ENCODE measurements at regions not wholly inside any gene's neighbourhood (a gene's known extent, or its start where the extent isn't known, plus 50 kb on each side); places are given as distances from the start of the nearest gene placed in this dataset.
A peak's percentile ranks its signal among the peaks of the same experiment; 100 is the strongest.
"Not testable (repeated sequence)": the region's sequence is repeated elsewhere in the genome, so short reads cannot be mapped to it uniquely, and the experiment has no call there.

DNA sequence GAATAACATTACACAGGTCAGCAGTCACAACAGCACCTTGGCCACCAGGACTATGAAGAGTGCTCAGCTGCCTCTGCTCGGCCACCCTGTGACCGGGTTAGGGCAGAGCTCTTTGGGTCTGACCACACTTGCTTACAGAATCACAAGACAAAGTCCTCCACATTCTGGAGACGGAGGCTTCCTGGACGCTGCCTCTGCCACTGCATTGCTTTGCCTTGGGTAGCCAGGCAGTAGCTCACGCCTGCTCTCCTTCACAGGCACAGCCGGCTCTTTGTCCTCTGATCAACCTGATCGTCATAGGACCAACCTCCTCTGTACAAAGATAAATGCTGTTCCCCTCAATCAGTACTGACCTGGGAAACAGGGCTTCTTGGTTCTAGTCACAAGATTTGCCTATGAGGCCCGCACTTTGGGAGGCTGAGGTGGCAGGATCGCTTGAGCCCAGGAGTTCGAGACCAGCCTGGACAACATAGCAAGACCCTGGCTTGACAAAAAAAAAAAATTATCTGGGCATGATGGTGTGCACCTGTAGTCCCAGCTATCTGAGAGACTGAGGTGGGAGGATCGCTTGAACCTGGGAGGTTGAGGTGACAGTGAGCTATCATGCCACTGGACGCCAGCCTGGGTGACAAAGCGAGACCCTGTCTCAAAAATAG, 128.4 kb upstream of the IER5L start:
- DNase-seq: no peak

DNA sequence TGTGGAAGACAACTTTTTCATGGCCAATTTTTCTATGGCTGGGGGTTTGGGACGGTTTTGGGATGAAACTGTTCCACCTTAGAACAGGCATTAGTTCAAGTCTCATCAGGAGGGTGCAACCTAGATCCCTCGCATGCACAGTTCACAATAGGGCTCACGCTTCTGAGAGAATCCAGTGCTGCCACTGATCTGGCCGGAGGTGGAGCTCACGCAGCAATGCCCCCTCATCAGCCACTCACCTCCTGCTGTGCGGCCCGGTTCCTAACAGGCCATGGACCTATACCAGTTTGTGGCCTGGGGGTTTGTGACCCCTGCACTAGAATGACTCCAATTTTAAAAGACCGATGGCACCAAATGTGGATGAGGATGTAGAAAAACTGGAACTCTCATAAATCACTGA, 127.2 kb upstream of the IER5L start:
- DNase-seq: no peak

DNA sequence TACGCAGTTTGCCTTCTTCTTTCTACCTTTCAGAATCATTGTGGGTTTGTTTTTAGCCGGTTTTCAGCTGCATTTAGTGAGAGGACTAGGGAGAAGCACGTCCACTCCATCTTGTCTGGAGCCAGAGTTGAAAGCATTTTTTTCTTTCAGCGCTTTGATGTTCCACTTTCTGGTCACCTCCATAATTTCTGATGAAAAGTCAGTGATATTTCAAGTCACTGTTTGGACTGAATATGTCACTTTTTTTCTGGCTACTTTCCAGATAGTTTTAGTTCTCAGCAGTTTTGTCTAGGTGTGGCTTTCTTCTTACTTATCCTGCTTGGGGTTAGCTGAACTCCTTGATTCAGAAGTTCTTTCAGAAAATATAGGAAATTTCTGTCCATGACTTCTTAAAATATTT, 123.9 kb upstream of the IER5L start:
- no peak for DNase-seq

DNA sequence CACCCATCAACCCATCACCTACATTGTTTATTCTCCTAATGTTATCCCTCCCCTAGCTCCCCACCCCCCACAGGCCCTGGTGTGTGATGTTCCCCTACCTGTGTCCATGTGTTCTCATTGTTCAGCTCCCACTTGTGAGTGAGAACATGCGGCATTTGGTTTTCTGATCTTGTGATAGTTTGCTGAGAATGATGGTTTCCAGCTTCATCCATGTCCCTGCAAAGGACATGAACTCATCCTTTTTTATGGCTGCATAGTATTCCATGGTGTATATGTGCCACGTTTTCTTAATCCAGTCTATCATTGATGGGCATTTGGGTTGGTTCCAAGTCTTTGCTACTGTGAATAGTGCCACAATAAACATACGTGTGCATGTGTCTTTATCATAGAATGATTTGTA, 118.1 kb upstream of the IER5L start:
- not testable (repeated sequence) for DNase-seq

DNA sequence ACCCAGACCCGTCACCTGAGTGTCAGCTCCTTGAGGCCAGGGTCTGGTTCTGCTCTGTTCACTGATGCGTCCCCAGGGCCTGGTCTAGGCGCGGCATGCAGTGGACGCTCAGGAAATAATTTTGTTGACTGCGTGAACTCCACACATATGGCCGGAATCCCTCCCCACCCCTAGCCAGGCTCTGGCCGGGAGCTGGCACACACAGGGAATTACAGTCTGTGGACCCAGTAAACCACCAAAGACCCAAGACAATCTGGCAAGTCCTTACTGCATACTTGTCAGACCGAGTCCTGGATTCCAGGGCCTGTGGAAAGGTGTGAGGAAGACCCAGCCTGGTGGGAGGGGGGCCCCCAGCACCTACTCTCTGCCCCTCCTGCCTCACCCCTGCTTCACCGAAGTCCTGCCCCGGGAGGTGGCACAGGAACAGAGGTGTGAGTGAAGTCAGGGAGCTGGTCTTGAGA, 113.0 kb upstream of the IER5L start:
- no peak for DNase-seq

DNA sequence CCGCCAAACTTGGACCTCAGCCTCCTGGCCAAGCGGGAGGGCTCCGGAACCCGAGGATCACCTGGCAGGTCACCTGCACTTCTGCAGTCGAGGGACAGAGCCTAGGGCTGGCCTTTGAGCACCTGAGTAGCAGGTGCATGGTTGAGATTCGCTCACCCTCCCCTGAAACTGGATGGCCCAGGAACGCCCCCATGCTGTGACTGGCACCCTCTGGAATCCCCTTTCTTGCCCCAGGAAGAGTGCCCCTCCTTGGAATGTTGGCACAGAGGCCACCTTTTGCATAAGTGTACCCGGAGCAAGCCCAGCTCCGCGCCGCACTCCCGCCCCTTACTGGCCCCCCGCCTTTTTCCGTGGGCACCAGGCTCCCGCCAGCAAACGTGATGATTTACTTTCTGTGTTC, 112.5 kb upstream of the IER5L start:
- DNase-seq: no peak

DNA sequence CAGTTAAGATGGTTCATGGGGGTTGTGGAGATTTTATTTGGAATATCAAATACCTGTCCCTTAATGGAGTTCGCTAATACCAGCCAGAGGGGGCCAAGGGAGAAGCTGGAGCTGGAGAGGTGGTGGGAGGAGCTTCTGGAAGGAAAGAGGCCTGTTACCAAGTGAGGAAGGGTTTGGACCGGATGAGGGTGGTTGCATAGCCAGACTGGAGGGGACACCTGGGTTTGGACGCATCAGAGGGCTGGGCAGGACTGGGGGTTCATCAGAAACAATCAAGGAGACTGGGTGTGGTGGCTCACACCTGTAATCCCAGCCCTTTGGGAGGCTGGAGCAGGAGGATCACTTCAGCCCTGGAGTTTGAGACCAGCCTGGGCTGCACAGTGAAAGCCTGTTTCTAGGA, 111.8 kb upstream of the IER5L start:
- no peak for DNase-seq

DNA sequence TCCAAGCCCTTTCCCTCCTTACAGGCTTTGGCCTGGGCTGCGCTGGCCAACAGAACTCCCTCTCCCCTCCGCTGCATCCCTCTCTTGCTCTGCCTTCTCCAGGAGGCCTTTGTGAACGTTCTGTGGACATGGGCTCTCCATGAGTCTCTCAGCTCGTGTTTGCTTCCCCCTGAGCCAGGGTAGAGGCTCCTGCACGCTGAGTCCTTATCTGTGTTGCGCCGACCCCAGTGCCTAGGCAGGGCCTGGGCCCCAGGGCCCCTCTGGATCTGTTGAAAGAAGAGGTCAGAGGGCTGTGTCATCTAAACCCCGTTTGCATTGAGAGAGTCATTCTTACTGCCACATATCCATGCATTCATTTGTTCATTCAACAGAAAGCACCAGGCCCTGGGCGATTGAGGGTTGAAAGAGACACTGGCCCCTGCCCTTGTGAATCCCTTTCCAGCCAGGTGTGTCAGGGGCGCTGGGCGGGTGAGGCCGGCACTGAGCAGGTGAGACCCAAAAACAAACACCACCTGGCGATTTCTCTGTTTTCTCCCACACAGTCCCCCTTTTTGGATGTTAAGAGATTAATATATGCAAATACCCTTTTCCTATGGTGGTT, 111.2 kb upstream of the IER5L start:
- no peak for DNase-seq

DNA sequence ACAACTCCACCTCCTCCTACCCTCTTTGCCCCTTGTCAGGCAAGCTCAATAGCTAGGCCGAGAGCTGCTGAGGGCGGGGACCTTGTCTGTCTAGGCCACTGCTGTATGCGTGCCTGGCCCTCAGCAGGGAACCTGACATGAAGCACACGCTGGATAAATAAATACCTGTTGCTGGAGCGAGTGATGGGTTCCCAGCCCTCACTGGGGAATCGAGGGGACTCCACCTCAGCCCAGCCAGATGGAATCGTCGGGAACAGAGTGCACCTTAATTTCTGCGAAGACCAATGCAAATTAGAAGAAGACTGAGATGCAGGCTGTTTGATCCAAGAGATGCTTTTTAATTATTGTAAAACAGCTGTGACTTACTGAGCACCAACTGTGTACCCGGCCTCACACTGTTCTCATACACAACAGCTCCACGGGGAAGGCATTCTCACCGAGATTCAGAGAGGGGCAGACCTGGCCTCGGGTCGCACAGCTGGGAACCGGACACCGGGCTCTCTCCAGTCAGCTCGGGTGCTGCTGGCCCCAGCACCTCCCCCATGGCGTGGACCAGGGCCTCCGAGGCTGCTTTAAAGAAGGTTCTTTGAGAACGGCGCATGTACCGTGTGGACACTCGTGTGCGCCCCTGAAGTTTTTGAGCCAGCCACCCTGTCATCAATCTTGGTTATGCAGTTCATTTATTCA, 109.7 kb upstream of the IER5L start:
- no peak for DNase-seq

DNA sequence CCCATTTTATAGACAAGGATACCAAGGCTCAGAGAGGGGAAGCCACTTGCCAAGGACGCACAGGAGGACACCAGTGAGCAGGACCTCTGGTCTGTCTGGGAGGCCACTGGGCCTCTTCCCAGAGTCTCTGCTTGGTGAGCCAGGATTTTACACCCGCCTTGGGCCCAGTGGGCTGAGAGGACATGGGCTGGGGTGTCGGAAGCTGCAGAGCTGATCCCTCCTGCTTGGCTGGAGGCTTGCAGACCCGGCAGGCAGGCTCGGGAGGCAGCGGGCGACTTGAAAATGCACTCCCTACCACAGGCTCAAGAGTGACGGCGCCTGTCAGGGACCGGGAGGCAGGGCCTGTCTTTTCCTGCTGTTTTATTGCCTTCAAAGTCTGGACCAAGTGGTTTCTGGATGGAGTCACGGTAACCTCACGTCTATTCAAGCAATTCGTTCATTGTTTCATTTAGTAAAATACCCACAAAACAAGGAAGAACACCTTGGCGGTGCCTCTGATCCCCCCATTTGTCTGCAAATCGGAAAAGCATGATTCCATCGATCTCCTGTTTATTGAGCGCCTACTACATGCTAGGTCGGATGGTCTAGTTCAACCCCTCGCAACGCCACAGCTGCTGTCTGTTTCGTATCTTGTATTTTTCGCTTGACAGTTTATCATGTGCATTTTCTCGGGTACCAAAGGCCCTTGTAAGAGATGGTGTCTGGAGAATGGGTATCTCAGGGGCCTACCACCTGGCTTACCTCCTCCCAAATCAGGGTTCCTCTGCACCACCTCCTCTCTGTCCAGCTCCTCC, 108.1 kb upstream of the IER5L start:
- DNase-seq: no peak

DNA sequence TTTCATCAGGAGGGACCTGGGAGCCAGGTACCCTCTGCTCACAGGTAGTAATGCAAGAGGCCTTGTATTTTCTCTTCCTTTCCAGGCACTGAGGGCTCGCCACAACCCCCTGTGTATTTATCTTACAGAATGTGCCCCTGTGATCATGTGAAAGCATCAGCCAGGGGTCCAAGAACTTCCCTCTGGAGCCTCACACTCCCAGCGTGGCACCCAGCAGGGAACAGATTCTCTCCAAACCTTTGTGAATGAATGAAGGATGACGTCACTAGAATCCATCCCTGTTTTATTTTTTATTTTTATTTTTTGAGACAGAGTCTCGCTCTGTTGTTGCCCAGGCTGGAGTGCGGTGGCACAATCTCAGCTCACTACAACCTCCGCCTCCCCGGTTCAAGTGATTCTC, 107.3 kb upstream of the IER5L start:
- no peak for DNase-seq

DNA sequence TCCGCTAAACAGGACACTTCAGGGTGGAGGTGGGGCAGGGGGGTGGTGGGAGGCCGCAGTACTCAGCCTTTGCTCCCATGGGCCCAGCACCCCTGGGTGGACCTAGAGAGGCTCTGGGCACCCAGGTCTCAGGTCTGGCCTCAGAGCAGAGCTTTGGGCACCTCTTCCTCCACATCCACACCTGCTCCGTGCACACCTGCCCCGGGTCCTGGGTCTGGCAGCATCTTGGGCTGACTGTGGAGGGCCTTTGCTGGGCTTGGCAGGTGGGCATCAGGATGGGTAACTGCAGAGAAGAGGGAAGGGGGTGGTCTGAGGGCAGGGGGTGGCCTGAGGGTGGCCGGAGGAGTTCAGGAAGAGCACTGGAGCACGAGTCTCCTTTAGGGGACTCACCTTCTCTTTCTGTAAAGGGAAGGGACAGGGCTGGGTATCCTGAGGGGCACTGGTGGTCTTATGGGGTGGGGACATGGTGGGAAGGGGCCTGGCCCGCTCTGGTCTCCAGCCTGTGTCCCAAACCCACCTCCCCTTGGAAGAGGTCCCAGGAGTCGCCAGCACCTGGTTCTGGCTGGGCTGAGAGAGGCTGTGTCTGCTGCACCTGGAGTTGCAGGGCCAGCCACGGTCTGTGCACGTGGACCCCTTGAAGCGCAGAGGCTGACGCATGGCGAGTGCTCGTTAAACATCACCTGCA, 106.7 kb upstream of the IER5L start:
- no peak for DNase-seq

DNA sequence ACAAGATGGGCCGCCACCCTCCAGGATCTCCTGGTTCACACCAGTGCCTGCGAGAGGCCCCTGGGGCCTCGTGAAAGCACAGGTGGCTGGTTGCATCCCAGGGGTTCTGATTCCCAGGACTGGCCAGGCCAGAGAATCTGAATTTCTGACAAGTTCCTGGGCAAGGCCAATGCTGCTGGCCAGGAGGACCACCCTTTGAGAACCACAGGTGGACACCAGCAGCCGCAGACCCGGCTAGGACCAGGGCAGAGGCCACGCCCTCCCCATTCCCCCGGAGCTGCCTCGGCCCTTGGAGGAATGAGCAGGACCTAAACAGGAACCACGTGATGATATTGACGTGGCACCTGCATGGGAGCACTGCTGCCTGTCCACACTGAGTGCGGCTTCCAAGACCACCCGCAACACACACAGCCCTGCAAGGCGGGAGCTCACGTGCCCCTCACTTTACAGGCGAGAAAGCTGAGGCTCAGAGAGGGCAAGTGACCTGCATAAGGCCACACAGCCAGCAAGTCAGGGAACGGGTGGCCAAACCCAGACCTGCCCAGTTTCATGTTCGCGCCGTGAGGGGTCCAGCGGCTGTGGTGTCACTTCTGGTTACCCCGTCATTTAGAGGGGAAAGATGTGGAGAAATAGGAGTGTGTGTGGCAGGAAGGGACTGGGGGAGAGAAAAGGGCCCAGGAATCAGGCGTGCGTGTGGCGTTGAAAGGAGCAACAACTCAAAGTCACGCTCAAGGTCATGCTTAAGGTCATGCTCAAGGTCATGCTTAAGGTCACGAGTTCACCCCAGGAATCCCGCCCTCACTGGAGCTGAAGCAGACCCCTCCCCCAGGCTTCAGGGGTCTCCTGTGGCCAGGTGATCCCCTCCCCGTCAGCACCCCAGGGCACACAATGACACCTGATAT, 105.9 kb upstream of the IER5L start:
- no peak for DNase-seq

DNA sequence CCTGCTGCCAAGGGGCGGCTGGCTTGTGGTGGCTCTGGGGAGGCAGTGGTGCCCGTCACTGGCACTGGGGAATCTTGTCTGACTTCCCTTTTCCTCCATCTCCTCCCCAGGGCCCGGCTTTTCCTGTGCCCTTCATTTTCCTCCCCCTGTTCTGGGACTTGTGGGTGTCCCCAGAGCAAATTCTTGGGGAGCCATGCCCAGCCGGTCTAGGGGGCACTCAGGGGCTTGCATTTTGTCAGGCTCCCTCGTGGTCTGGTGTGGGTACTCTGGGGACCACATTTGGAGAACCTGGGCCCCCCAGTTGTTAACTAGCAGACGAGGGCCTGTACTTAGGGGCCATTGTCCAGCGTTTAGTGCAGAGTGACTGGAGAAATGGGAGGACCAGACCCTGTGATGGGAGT, 105.2 kb upstream of the IER5L start:
- peak; percentile 35 to 60 (median 45) for DNase-seq

DNA sequence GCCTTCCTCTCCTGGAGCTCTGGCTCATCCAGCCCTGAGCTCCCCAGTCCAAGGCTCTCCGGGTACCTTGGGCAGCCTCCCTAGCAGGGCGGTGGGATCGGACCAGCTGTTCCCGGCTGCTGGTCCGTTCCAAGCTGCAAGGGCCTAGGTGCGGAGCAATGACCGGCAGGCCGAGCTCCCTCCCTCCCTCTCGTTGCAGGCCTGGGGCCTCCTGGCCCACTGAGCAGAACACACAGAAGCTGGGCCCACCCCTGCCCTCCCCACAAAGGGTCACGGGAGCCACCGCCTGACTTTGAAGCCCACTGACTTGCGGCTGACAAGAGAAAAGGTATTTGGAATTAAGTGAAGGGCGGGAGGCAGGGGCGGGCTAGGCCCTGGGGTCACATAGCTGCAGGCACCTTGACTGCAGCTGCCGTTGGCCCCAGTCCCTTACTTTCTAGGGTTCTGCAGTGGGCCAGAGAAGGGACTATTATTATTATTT, 104.7 kb upstream of the IER5L start:
- no peak for DNase-seq

DNA sequence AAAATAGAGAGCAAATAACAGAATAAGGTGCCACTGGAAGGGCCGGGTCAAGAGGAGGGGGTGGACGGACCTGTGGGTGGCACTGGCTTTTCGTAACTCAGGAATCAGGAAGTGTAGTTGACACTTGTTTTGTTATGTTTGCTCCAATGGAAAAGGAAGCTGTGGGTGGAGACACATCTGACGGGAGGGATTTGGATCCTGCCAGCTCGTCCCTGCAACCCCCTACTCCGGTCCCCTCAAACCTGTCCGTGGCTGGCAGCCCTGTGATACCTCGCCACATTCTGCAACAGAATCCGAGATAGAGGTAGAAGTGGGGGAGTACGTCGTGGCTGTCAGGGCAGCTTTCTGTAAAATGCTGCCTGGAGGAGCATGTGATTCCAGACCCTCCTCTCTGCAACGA, 104.2 kb upstream of the IER5L start:
- peak; percentile 67 to 73 (median 69) for DNase-seq

DNA sequence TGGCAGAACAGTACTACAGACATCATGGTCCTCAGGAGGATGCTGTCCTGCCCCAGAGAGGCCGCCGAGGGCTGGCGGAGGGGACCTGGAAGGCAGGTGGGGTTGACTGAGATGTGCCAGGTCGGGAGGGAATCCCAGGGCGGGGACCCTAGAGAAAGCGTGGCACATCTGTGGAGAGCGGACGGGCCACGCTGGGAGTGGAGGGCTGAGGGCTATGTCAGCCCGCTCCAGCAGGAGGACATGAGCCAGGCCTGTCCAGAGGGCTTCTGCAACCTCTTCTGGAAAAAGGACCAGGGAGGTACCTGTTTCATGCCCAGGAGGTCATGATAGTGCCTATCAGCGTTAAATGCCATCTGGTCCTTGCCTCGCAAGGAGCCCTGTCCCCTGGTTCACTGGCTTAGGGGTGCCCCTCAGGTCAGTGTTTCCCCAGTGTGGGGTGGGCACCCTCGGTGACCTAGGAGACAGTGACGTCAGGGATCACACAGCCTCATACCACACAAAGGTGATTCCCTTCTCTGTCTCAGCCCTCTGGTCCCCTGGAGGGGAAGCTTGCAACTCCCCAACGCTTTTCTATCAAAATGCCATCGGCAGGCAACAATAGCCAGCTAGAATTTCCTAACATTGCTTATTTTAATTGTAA, 103.6 kb upstream of the IER5L start:
- DNase-seq: no peak

DNA sequence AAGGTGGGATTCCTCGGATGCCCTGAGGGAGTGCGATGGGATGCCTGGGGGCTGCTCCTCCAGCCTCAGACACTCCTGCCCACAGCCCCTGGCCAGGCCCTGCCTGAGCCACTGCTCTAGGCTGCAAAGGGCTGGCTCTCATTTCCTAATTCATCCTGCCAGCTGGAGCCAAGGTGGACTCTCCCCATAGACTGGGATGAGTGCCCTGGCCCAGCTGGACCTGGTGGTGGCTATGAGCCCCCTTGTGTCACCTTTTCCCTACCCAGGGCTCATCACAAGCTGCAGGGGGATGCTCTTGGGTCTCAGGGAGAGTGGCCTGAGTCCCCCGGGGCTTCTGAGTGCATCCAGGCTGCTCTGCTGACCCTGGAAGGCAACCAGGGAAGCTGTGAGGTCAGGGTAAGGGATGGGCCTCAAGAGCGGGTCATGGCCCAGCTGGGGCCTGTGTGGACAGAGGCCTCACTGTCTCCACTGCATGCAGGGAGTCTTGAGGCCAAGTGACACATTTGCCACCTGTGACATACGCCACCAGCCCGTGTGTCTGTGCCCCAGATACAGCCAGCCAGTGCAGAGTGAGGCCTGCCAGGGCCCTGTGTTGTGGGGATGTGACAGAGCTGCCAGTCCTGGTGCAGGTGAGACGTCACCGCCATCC, 102.7 kb upstream of the IER5L start:
- no peak for DNase-seq

DNA sequence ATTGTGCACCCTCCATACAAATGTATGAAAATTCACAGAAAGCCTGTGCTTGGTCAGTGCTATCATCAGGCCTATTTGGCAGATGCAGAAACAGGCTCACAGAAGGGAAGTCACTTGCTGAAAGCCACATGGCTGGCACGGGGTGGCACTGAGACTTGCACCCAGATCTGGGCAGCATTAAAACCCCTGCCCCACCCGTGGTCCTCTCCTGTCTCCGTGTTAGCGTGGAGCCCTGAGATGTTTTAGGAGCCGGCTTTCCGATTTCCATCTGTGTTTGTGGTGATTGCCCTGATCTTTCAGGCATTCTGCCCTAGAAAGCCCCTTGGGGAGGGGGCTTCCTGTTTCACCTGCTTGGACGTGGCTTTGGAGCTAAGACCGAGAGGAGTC, 102.2 kb upstream of the IER5L start:
- no peak for DNase-seq

DNA sequence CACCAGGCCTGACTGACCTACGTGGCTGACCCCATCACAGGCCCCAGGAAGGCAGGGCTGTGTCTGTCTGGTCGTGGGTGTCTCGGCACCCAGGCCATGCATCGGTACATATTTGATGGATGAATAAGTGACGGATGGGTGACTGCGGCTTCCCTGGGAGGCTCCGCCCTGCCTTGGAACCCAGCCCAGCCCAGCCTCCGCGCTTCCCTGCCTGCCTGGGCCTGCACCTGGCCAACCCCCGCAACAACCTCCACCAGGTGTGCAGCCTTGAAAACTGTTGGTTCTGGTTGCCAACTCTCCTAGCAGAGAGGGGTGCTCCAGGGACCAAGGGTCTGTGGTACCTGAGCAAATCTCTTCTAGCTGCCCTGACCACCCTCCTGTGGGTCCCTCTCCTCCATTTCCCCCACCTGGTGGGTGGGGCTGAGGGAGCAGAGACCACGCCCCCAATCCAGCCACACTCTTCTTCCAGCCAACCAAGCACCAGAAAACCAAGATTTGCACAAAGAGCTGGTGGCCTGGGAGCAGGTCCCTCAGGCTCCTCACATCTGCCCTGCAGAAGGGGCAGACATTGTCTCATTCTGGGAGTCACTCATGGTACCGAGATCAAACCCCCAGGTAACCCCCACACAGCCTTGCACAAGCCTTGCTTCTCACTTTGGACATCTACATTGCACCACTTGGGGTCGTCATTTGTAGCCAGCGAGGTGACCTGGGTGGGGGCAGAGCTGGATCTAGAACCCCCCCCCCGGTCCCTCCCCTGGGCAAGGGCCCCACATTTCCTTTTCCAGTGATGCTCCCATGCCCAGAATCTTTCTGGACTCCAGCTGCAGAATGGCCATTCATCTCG, 100.6 kb upstream of the IER5L start:
- DNase-seq: no peak
